Stimulated activated CD8-positive, alpha-beta memory T cell treated with anti-CD3 and anti-CD28 coated beads, Interleukin-15, amount 100 ng/mL, for 48 hours (primary cell): ENCODE measurements at regions not wholly inside any gene's neighbourhood (a gene's known extent, or its start where the extent isn't known, plus 50 kb on each side); places are given as distances from the start of the nearest gene placed in this dataset.
A peak's percentile ranks its signal among the peaks of the same experiment; 100 is the strongest.

Source experiments
- DNase-seq, 2 donors: peaks; one replicate each; pipeline ENCODE4 v3.0.0-alpha.2; 2020; ENCODE audit warnings: low read depth in 2 of 2

- DNase-seq, result no peak
Observed at GRCh38 chr1:38571726-38572125, 287.8 kb downstream of the RRAGC start.

- no peak for DNase-seq
Observed at GRCh38 chr1:38570657-38570975, 289.0 kb downstream of the RRAGC start.

GRCh38 chr1:38569932-38570656 lies 289.5 kb downstream of the RRAGC start:
- DNase-seq, result no peak

GRCh38 chr1:38568061-38568857 lies 291.3 kb downstream of the RRAGC start:
- DNase-seq, result no peak

- DNase-seq, result no peak
Observed at GRCh38 chr1:38567401-38567800, 292.2 kb downstream of the RRAGC start.

- DNase-seq, result no peak
Observed at GRCh38 chr1:38565020-38565491, 294.5 kb downstream of the RRAGC start.

- no peak for DNase-seq
Observed at GRCh38 chr1:38563942-38564735, 295.4 kb downstream of the RRAGC start.

- DNase-seq, result no peak
Observed at GRCh38 chr1:38561725-38562124, 297.8 kb downstream of the RRAGC start.

GRCh38 chr1:38561110-38561509 lies 298.5 kb downstream of the RRAGC start:
- DNase-seq, result no peak

GRCh38 chr1:38560457-38560856 lies 299.1 kb downstream of the RRAGC start:
- DNase-seq, result no peak

GRCh38 chr1:38559446-38560165 lies 300.0 kb downstream of the RRAGC start:
- DNase-seq, result peak; percentile 75 to 77

GRCh38 chr1:38558500-38559445 lies 300.8 kb downstream of the RRAGC start:
- no peak for DNase-seq

- no peak for DNase-seq
Observed at GRCh38 chr1:38558055-38558454, 301.5 kb downstream of the RRAGC start.

- no peak for DNase-seq
Observed at GRCh38 chr1:38555594-38555993, 304.0 kb downstream of the RRAGC start.

GRCh38 chr1:38555130-38555529 lies 304.4 kb downstream of the RRAGC start:
- DNase-seq, result no peak

GRCh38 chr1:38551318-38552307 lies 308.0 kb downstream of the RRAGC start:
- DNase-seq, result no peak

- no peak for DNase-seq
Observed at GRCh38 chr1:38549191-38549590, 310.4 kb downstream of the RRAGC start.

- no peak for DNase-seq
Observed at GRCh38 chr1:38547321-38547720, 312.3 kb downstream of the RRAGC start.

GRCh38 chr1:38546636-38547035 lies 312.9 kb downstream of the RRAGC start:
- no peak for DNase-seq
